Fibroblast of villous mesenchyme (primary cell): ENCODE measurements at regions not wholly inside any gene's neighbourhood (a gene's known extent, or its start where the extent isn't known, plus 50 kb on each side); places are given as distances from the start of the nearest gene placed in this dataset.

Source experiments
- DNase-seq: peaks from one replicate; pipeline ENCODE4 v3.0.0-alpha.2; 2010; ENCODE audit warnings: low read depth
- H3K4me3 ChIP-seq: 2 replicates; pipeline ENCODE4 v1.5.1; 2011; ENCODE audit warnings: low read depth, mild to moderate bottlenecking, low read length
- TF ChIP-seq, protein P1 (sequence below): IDR thresholded peaks from 2 replicates; pipeline ENCODE4 v1.5.1; 2012; ENCODE audit warnings: low read depth, mild to moderate bottlenecking, low read length; ENCODE audit not compliant: insufficient read depth

DNA sequence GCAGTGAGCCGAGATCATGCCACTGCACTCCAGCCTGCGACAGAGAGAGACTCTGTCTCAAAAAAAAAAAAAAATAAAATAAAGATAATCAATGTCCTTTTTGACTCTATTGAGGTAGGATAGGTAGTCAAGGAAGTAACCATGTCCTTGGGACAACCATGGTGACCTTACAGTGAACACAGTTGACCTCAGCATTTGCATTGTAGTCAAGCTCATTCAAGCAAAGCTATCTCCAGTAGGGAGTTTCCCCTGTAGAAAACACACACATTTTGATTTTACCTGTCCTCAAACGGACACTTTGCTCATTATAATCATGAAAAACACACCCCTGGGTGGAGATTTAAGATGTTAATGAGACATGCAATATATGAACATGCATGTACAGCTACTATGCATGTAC is 171.7 kb downstream of the KIF20B start:
- no peak for DNase-seq
- H3K4me3 ChIP-seq, result no peak overlapping the region
- TF ChIP-seq, protein P1, sequence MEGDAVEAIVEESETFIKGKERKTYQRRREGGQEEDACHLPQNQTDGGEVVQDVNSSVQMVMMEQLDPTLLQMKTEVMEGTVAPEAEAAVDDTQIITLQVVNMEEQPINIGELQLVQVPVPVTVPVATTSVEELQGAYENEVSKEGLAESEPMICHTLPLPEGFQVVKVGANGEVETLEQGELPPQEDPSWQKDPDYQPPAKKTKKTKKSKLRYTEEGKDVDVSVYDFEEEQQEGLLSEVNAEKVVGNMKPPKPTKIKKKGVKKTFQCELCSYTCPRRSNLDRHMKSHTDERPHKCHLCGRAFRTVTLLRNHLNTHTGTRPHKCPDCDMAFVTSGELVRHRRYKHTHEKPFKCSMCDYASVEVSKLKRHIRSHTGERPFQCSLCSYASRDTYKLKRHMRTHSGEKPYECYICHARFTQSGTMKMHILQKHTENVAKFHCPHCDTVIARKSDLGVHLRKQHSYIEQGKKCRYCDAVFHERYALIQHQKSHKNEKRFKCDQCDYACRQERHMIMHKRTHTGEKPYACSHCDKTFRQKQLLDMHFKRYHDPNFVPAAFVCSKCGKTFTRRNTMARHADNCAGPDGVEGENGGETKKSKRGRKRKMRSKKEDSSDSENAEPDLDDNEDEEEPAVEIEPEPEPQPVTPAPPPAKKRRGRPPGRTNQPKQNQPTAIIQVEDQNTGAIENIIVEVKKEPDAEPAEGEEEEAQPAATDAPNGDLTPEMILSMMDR, result no peak

DNA sequence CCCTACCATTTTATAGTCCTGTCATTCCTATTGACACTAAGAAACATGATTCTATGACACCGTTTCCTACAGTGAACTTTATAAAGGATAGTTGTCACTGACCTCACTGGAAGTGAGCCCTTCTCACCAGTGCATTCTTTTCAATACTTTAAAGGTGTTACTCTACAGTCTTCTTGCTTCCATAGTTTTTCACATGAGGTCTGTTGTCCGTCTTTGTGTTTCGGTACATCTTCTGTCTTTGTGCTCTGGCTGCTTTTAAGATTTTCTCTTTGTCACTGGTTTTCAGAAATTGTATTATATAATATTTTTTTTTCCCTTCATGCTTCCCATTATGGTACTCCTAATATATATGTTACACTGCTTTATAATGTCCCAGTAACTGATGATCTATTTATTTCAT is 174.2 kb downstream of the KIF20B start:
- TF ChIP-seq, protein P1, result no peak
- DNase-seq, result no peak
- H3K4me3 ChIP-seq, result no peak overlapping the region

DNA sequence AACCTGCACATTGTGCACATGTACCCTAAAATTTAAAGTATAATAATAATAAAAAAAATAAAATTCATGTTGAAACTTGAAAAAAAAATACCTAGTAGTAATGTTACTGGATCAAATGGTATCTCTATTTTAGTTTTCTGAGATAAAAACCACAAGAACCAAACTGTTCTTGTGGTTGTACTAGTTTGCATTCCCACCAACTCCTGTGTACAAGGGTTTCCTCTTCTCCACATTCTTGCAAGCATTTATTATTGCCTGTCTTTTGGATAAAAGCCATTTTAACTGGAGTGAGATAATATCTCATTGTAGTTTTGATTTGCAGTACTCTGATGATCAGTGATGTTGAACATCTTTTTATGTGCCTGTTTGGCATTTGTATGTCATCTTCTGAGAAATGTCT is 177.7 kb downstream of the KIF20B start:
- no peak for DNase-seq
- TF ChIP-seq, protein P1, result no peak
- H3K4me3 ChIP-seq, result no peak overlapping the region

DNA sequence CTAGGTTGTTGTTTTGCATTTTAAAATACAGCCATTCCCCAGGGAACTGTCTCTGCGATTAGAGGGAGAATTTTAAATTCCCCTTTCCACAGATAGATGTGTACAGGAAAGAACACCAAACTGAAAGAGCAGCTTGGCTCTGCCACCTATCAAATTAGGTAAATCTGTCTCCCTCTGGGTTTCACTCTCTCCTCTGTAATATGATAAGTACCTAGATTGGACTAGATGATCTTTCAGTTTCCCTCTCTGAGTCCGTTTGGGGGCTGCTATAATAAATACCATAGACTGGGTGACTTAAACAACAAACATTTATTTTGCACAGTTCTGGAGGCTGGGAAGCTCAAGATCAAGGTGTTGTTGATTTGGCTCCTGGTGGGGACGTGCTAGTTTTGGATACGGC is 186.0 kb downstream of the KIF20B start:
- no peak for DNase-seq
- TF ChIP-seq, protein P1, result no peak
- no peak overlapping the region for H3K4me3 ChIP-seq

DNA sequence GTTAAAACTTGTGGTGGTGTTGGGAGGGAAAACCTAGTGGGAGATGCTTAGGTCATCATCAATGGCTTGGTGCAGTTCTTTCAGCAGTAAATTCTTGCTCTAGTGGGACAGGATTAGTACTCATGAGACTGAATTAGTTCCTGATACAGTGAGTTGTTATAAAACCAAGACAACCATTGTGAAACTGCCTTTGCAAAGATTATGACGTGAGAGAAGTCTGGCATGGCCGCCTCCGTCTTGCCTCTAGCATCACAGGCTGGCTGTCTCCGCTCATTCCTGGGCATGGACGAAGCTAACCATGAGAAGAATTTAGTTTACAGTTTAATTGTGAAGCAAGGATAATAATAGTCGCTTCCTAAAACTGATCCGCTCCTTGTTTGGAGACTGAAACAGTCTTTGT is 186.4 kb downstream of the KIF20B start:
- peak; percentile 14 for DNase-seq
- no peak overlapping the region for H3K4me3 ChIP-seq
- TF ChIP-seq, protein P1, result no peak

DNA sequence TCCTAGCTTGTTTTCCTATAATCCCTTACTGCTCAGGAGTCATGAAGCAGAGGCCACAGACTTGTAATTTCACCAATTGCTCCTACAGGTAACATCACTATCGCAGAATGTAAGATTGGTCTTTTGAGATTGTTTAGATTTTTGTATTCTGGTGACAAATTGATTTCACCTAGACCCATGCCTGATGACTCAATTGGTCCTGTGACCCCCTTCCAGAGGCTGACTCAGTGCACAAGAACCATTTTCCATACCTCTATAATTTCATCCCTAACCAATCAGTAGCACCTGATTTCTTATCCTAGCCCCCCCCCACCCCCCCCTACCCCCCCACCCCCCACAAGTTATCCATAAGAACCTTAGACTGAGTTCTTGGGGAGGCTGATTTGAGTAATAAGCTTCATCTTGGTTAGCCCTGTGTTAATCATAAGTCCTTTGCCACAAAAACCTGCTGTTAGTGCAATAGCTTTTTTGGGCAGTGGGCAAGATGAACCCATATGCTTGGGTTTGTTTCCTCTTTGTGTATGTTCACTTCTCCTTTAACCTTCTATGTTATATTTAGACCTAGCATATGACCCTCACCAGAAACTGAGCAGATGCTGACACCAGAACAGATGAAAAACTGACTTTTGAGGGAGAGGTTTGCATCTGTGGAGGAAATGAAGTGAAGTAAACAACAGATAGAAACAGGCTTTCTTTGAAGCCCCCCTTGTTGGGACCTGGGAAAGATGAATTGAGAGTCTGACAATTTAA is 187.1 kb downstream of the KIF20B start:
- TF ChIP-seq, protein P1, result no peak
- no peak overlapping the region for H3K4me3 ChIP-seq
- DNase-seq, result no peak

DNA sequence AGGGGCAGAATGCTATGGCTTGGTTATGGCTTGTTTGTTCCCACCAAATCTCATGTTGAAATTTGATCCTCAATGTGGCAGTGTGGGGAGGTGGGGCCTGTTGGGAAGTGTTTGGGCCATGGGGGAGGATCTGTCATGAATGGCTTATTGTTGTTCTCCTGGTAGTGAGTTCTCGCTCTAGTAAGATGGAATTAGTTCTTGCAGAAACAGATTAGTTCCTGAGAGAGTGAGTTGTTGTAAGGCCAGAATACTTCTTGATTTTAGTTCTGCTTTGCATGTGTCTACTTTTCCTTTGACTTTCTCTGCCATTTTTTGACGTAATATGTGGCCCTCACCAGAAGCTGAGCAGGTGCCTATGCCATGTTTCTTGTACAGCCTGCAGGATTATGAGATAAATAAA is 188.2 kb downstream of the KIF20B start:
- TF ChIP-seq, protein P1, result no peak
- DNase-seq, result no peak

More for the DNA sequence above, 188.2 kb downstream of the KIF20B start:
- H3K4me3 ChIP-seq, result no peak overlapping the region
